ENCODE measurements at regions not wholly inside any gene's neighbourhood (a gene's known extent, or its start where the extent isn't known, plus 50 kb on each side); places are given as distances from the start of the nearest gene placed in this dataset.
"Not testable (repeated sequence)": the region's sequence is repeated elsewhere in the genome, so short reads cannot be mapped to it uniquely, and the experiment has no call there.

GRCh38 chrX:97915390-97915789, 1031.7 kb downstream of the RPA4 start:
- not testable (repeated sequence) for TF ChIP-seq MAX (IDR thresholded peaks at IDR 0.05; ENCODE audit: insufficient read depth, insufficient read length); CTCF (IDR thresholded peaks at IDR 0.05; ENCODE audit: extremely low read depth in 1 of 2, insufficient read depth in 1 of 2, low read depth in 1 of 2, low read length in 2 of 2); POLR2AphosphoS5 (IDR thresholded peaks at IDR 0.05; ENCODE audit: insufficient read depth, low read depth, low read length)
